ENCODE measurements at regions not wholly inside any gene's neighbourhood (a gene's known extent, or its start where the extent isn't known, plus 50 kb on each side); places are given as distances from the start of the nearest gene placed in this dataset.

- peaks cover 2% of the 10 kb centered on the region for H3K36me3 Mint-ChIP-seq (ENCODE audit: insufficient read depth)
- no peak for DNase-seq (ENCODE audit: low spot score, unreplicated experiment)
- H3K27me3 Mint-ChIP-seq = no peaks in the 10 kb centered on the region
- H3K27ac Mint-ChIP-seq = no peak overlapping the region
- no peak for TF ChIP-seq CTCF (IDR thresholded peaks at IDR 0.05; ENCODE audit: unreplicated experiment)
- no peaks in the 10 kb centered on the region for H3K4me1 Mint-ChIP-seq (ENCODE audit: low read depth)
- H3K4me3 Mint-ChIP-seq (ENCODE audit: low read depth) = no peak overlapping the region
- H3K9me3 Mint-ChIP-seq (ENCODE audit: low read depth) = peaks cover 12% of the 10 kb centered on the region
These were observed 285.0 kb upstream of the PCDH20 start for GRCh38 chr13:61700620-61701019.

- Mint-ChIP-seq H3K4me1 (ENCODE audit: low read depth) (no peaks in the 10 kb centered on the region), H3K4me3 (ENCODE audit: low read depth) (no peak overlapping the region)
These were observed 284.5 kb upstream of the PCDH20 start for GRCh38 chr13:61700181-61700580.

GRCh38 chr13:61696676-61697075 is 281.0 kb upstream of the PCDH20 start:
- Mint-ChIP-seq H3K27ac (no peak overlapping the region), H3K9me3 (ENCODE audit: low read depth) (no peaks in the 10 kb centered on the region), H3K4me3 (ENCODE audit: low read depth) (no peak overlapping the region), H3K4me1 (ENCODE audit: low read depth) (no peaks in the 10 kb centered on the region), H3K36me3 (ENCODE audit: insufficient read depth) (no peaks in the 10 kb centered on the region), H3K27me3 (no peaks in the 10 kb centered on the region)
- no peak for DNase-seq (ENCODE audit: low spot score, unreplicated experiment)
- no peak for TF ChIP-seq CTCF (IDR thresholded peaks at IDR 0.05; ENCODE audit: unreplicated experiment)

More at GRCh38 chr13:61700181-61700580, 284.5 kb upstream of the PCDH20 start:
- Mint-ChIP-seq H3K9me3 (ENCODE audit: low read depth) (peaks cover 12% of the 10 kb centered on the region), H3K27ac (no peak overlapping the region), H3K36me3 (ENCODE audit: insufficient read depth) (peaks cover 2% of the 10 kb centered on the region), H3K27me3 (no peaks in the 10 kb centered on the region)
- no peak for TF ChIP-seq CTCF (IDR thresholded peaks at IDR 0.05; ENCODE audit: unreplicated experiment)
- DNase-seq (ENCODE audit: low spot score, unreplicated experiment) = no peak

- no peak for TF ChIP-seq CTCF (IDR thresholded peaks at IDR 0.05; ENCODE audit: unreplicated experiment)
- Mint-ChIP-seq H3K4me1 (ENCODE audit: low read depth) (no peaks in the 10 kb centered on the region), H3K27me3 (no peaks in the 10 kb centered on the region), H3K4me3 (ENCODE audit: low read depth) (no peak overlapping the region), H3K27ac (no peak overlapping the region), H3K36me3 (ENCODE audit: insufficient read depth) (no peaks in the 10 kb centered on the region), H3K9me3 (ENCODE audit: low read depth) (no peaks in the 10 kb centered on the region)
- DNase-seq (ENCODE audit: low spot score, unreplicated experiment) = no peak
These were observed 279.5 kb upstream of the PCDH20 start for GRCh38 chr13:61695147-61695546.

GRCh38 chr13:61692691-61693090 is 277.0 kb upstream of the PCDH20 start:
- no peaks in the 10 kb centered on the region for H3K9me3 Mint-ChIP-seq (ENCODE audit: low read depth)
- H3K27ac Mint-ChIP-seq = no peak overlapping the region
- no peak overlapping the region for H3K4me3 Mint-ChIP-seq (ENCODE audit: low read depth)
- no peak for TF ChIP-seq CTCF (IDR thresholded peaks at IDR 0.05; ENCODE audit: unreplicated experiment)
- no peak for DNase-seq (ENCODE audit: low spot score, unreplicated experiment)
- H3K36me3 Mint-ChIP-seq (ENCODE audit: insufficient read depth) = no peaks in the 10 kb centered on the region
- no peaks in the 10 kb centered on the region for H3K27me3 Mint-ChIP-seq
- no peaks in the 10 kb centered on the region for H3K4me1 Mint-ChIP-seq (ENCODE audit: low read depth)
